CD4-positive, alpha-beta memory T cell (primary cell): ENCODE measurements at regions not wholly inside any gene's neighbourhood (a gene's known extent, or its start where the extent isn't known, plus 50 kb on each side); places are given as distances from the start of the nearest gene placed in this dataset.
"Not testable (repeated sequence)": the region's sequence is repeated elsewhere in the genome, so short reads cannot be mapped to it uniquely, and the experiment has no call there.

ENCODE experiments used
- CTCF ChIA-PET: fragments of 350-600 bp; sonication (Branson Sonifier 250); formaldehyde crosslinking; loops from one replicate; lab custom pipeline; 2021; ENCODE audit warnings: inconsistent platforms; ENCODE audit not compliant: partially characterized antibody; lab: Charles Lee
- POLR2A ChIA-PET: fragments of 350-600 bp; sonication (Branson Sonifier 250); formaldehyde crosslinking; loops from one replicate; lab custom pipeline; 2021; ENCODE audit not compliant: partially characterized antibody; lab: Charles Lee
- DNase-seq, 5 donors: peaks; one replicate each; pipeline versions ENCODE4 v3.0.0 to v3.0.0-alpha.2; 2020 to 2022; ENCODE audit warnings: mixed read lengths in 1 of 5
- H3K27ac ChIP-seq: one replicate; pipeline ENCODE4 v1.7.0; 2013; ENCODE audit warnings: low read depth, low read length
- H3K27me3 ChIP-seq: 2 replicates; pipeline ENCODE4 v1.7.0; 2013; ENCODE audit warnings: mild to moderate bottlenecking, low read length, moderate library complexity; ENCODE audit not compliant: insufficient read depth
- H3K36me3 ChIP-seq: 2 replicates; pipeline ENCODE4 v1.7.0; 2013; ENCODE audit warnings: mild to moderate bottlenecking, low read length, moderate library complexity; ENCODE audit not compliant: insufficient read depth
- H3K4me1 ChIP-seq: 2 replicates; pipeline ENCODE4 v1.7.0; 2013; ENCODE audit warnings: mild to moderate bottlenecking, low read length, moderate library complexity; ENCODE audit not compliant: insufficient read depth
- H3K4me3 ChIP-seq, 2 donors: one replicate each; pipeline ENCODE4 v1.7.0; 2013; ENCODE audit warnings: low read length in 2 of 2, mild to moderate bottlenecking in 1 of 2
- H3K9me3 ChIP-seq, 2 donors: one replicate each; pipeline ENCODE4 v1.7.0; 2013; ENCODE audit warnings: low read length in 2 of 2, control low read depth in 1 of 2; ENCODE audit not compliant: control insufficient read depth in 1 of 2
- H3K27ac Mint-ChIP-seq, 7 donors: one replicate each; pipeline ENCODE4 v1.8.0; 2020 to 2021; ENCODE audit warnings: mixed read lengths in 7 of 7, mild to moderate bottlenecking in 6 of 7, inconsistent platforms in 3 of 7, moderate library complexity in 3 of 7
- H3K27me3 Mint-ChIP-seq, 2 donors: one replicate each; pipeline ENCODE4 v1.8.0; 2020 to 2021; ENCODE audit warnings: mixed read lengths in 2 of 2
- H3K36me3 Mint-ChIP-seq, 2 donors: one replicate each; pipeline ENCODE4 v1.8.0; 2020 to 2021; ENCODE audit warnings: mixed read lengths in 2 of 2, inconsistent platforms in 1 of 2, mild to moderate bottlenecking in 1 of 2
- H3K4me1 Mint-ChIP-seq, 4 donors: one replicate each; pipeline ENCODE4 v1.8.0; 2020 to 2021; ENCODE audit warnings: mixed read lengths in 4 of 4, mild to moderate bottlenecking in 1 of 4
- H3K4me3 Mint-ChIP-seq, 8 donors: one replicate each; pipeline ENCODE4 v1.8.0; 2020 to 2021; ENCODE audit warnings: mixed read lengths in 8 of 8, mild to moderate bottlenecking in 7 of 8, moderate library complexity in 6 of 8, inconsistent platforms in 3 of 8
- H3K9me3 Mint-ChIP-seq, 8 donors: one replicate each; pipeline ENCODE4 v1.8.0; 2020 to 2021; ENCODE audit warnings: mixed read lengths in 8 of 8, mild to moderate bottlenecking in 5 of 8, inconsistent platforms in 3 of 8, moderate library complexity in 1 of 8
- intact Hi-C: fragments of 100-400 bp; cut with micrococcal nuclease; formaldehyde crosslinking; loops from one replicate; pipeline ENCODE4 v1.15.1; 2023

GRCh38 chr3:16073990-16074671 is 100.3 kb upstream of the GALNT15 start:
- H3K27ac ChIP-seq, H3K27me3 ChIP-seq, H3K4me1 Mint-ChIP-seq, H3K36me3 ChIP-seq, H3K4me3 ChIP-seq, H3K4me3 Mint-ChIP-seq, POLR2A ChIA-PET, H3K9me3 ChIP-seq, H3K4me1 ChIP-seq, H3K36me3 Mint-ChIP-seq, H3K27me3 Mint-ChIP-seq, DNase-seq, intact Hi-C loops, H3K27ac Mint-ChIP-seq: not testable (repeated sequence)
- H3K9me3 Mint-ChIP-seq, result peaks cover 0 to 16% (median 3%) of the 10 kb centered on the region in 8 donors
- CTCF ChIA-PET, result interaction anchor here (1.8 kb wide), 1 partner anchor 25 kb away, joined by 5 read pairs; no protein-coding TSS in a partner anchor

- CTCF ChIA-PET, result interaction anchor here (1.8 kb wide), 1 partner anchor 26 kb away, joined by 5 read pairs; no protein-coding TSS in a partner anchor
- no peak overlapping the region for H3K4me3 ChIP-seq
- Mint-ChIP-seq H3K27me3 (peaks cover 1 to 2% of the 10 kb centered on the region in 2 donors), H3K36me3 (peaks cover 2 to 3% of the 10 kb centered on the region in 2 donors), H3K27ac (no peak overlapping the region), H3K9me3 (peaks cover 2 to 20% (median 7%) of the 10 kb centered on the region in 8 donors), H3K4me3 (no peak overlapping the region), H3K4me1 (no peaks in the 10 kb centered on the region)
- H3K27me3 ChIP-seq, result no peaks in the 10 kb centered on the region
- H3K4me1 ChIP-seq, result no peaks in the 10 kb centered on the region
- POLR2A ChIA-PET, result no interaction called here
- no peak overlapping the region for H3K27ac ChIP-seq
- no peaks in the 10 kb centered on the region for H3K9me3 ChIP-seq
- H3K36me3 ChIP-seq, result no peaks in the 10 kb centered on the region
- intact Hi-C loops, result no loop called here
- no peak for DNase-seq
These were observed 98.8 kb upstream of the GALNT15 start for GRCh38 chr3:16075647-16076046.

- no peak overlapping the region for H3K4me3 ChIP-seq
- H3K9me3 ChIP-seq, result peaks cover 0 to 5% of the 10 kb centered on the region in 2 donors
- Mint-ChIP-seq H3K4me1 (no peaks in the 10 kb centered on the region), H3K36me3 (peaks cover 4 to 5% of the 10 kb centered on the region in 2 donors), H3K27me3 (peaks cover 1 to 2% of the 10 kb centered on the region in 2 donors), H3K4me3 (no peak overlapping the region), H3K27ac (no peak overlapping the region), H3K9me3 (peaks cover 4 to 29% (median 14%) of the 10 kb centered on the region in 8 donors)
- ChIA-PET POLR2A (interaction anchor here (0.6 kb wide), 1 partner anchor 18 kb away, joined by 3 read pairs; no protein-coding TSS in a partner anchor), CTCF (interaction anchor here (1.5 kb wide), 1 partner anchor 10 kb away, joined by 3 read pairs; no protein-coding TSS in a partner anchor)
- no peak overlapping the region for H3K27ac ChIP-seq
- no peaks in the 10 kb centered on the region for H3K27me3 ChIP-seq
- intact Hi-C loops, result no loop called here
- no peaks in the 10 kb centered on the region for H3K4me1 ChIP-seq
- DNase-seq, result no peak
- no peaks in the 10 kb centered on the region for H3K36me3 ChIP-seq
These were observed 97.9 kb upstream of the GALNT15 start for GRCh38 chr3:16076564-16076963.

GRCh38 chr3:16077146-16077545 is 97.3 kb upstream of the GALNT15 start:
- H3K4me3 Mint-ChIP-seq, H3K27ac Mint-ChIP-seq, intact Hi-C loops, H3K9me3 ChIP-seq, H3K27ac ChIP-seq, H3K4me3 ChIP-seq, DNase-seq, H3K4me1 ChIP-seq, H3K36me3 ChIP-seq, H3K4me1 Mint-ChIP-seq, H3K36me3 Mint-ChIP-seq, H3K27me3 Mint-ChIP-seq, H3K27me3 ChIP-seq: not testable (repeated sequence)
- peaks cover 5 to 35% (median 18%) of the 10 kb centered on the region in 8 donors for H3K9me3 Mint-ChIP-seq
- POLR2A ChIA-PET, result interaction anchor here (0.6 kb wide), 1 partner anchor 18 kb away, joined by 3 read pairs; no protein-coding TSS in a partner anchor
- CTCF ChIA-PET, result interaction anchor here (1.5 kb wide), 1 partner anchor 11 kb away, joined by 3 read pairs; no protein-coding TSS in a partner anchor

GRCh38 chr3:16077681-16078080 is 96.8 kb upstream of the GALNT15 start:
- H3K27me3 ChIP-seq, H3K27ac Mint-ChIP-seq, H3K27ac ChIP-seq, H3K4me3 ChIP-seq, intact Hi-C loops, CTCF ChIA-PET, H3K36me3 ChIP-seq, H3K36me3 Mint-ChIP-seq, H3K27me3 Mint-ChIP-seq, H3K4me3 Mint-ChIP-seq, DNase-seq, H3K4me1 ChIP-seq, H3K4me1 Mint-ChIP-seq, POLR2A ChIA-PET, H3K9me3 ChIP-seq: not testable (repeated sequence)
- peaks cover 7 to 40% (median 21%) of the 10 kb centered on the region in 8 donors for H3K9me3 Mint-ChIP-seq

GRCh38 chr3:16079519-16079918 is 95.0 kb upstream of the GALNT15 start:
- Histone ChIP-seq H3K4me3 (no peak overlapping the region), H3K36me3 (no peaks in the 10 kb centered on the region), H3K9me3 (peaks cover 0 to 7% of the 10 kb centered on the region in 2 donors), H3K27me3 (no peaks in the 10 kb centered on the region), H3K4me1 (no peaks in the 10 kb centered on the region), H3K27ac (no peak overlapping the region)
- Mint-ChIP-seq H3K4me1 (no peaks in the 10 kb centered on the region), H3K9me3 (peaks cover 10 to 47% (median 27%) of the 10 kb centered on the region in 8 donors), H3K27ac (no peak overlapping the region), H3K4me3 (no peak overlapping the region), H3K36me3 (peaks cover 4 to 5% of the 10 kb centered on the region in 2 donors), H3K27me3 (peaks cover 0 to 1% of the 10 kb centered on the region in 2 donors)
- intact Hi-C loops, result no loop called here
- ChIA-PET POLR2A (no interaction called here), CTCF (no interaction called here)
- DNase-seq, result no peak

- no peaks in the 10 kb centered on the region for H3K4me1 Mint-ChIP-seq
- no peaks in the 10 kb centered on the region for H3K4me1 ChIP-seq
- H3K27me3 Mint-ChIP-seq, result peaks cover 0 to 2% of the 10 kb centered on the region in 2 donors
- no peak overlapping the region for H3K27ac ChIP-seq
- intact Hi-C loops, result no loop called here
- no peak for DNase-seq
- ChIA-PET POLR2A (no interaction called here), CTCF (no interaction called here)
- no peak overlapping the region for H3K27ac Mint-ChIP-seq
- H3K4me3 ChIP-seq, result no peak overlapping the region
- H3K27me3 ChIP-seq, result no peaks in the 10 kb centered on the region
- peaks cover 0 to 7% of the 10 kb centered on the region in 2 donors for H3K9me3 ChIP-seq
- H3K4me3 Mint-ChIP-seq, result no peak overlapping the region
- H3K36me3 Mint-ChIP-seq, result peaks cover 4 to 5% of the 10 kb centered on the region in 2 donors
- H3K36me3 ChIP-seq, result no peaks in the 10 kb centered on the region
- peaks cover 10 to 43% (median 28%) of the 10 kb centered on the region in 8 donors for H3K9me3 Mint-ChIP-seq
These were observed 92.8 kb upstream of the GALNT15 start for GRCh38 chr3:16081661-16082060.
